Suprapubic skin (tissue), 4 donors: ENCODE measurements at regions not wholly inside any gene's neighbourhood (a gene's known extent, or its start where the extent isn't known, plus 50 kb on each side); places are given as distances from the start of the nearest gene placed in this dataset.

Experiments used
- DNase-seq, 2 donors: peaks; one replicate each; pipeline ENCODE4 v3.0.0-alpha.2; 2019; ENCODE audit warnings: low spot score in 2 of 2
- H3K27ac ChIP-seq: fragments of 200-600 bp; sonication (generic); one replicate; pipeline ENCODE4 v1.5.1; 2019
- H3K27me3 ChIP-seq: fragments of 200-600 bp; sonication (generic); one replicate; pipeline ENCODE4 v1.5.1; 2019
- H3K36me3 ChIP-seq: fragments of 200-600 bp; sonication (generic); one replicate; pipeline ENCODE4 v1.5.1; 2019
- H3K4me1 ChIP-seq: fragments of 200-600 bp; sonication (generic); one replicate; pipeline ENCODE4 v1.5.1; 2019
- H3K4me3 ChIP-seq: fragments of 200-600 bp; sonication (generic); one replicate; pipeline ENCODE4 v1.5.1; 2019; ENCODE audit warnings: mild to moderate bottlenecking
- H3K9me3 ChIP-seq: fragments of 200-600 bp; sonication (generic); one replicate; pipeline ENCODE4 v1.5.1; 2019
- CTCF ChIP-seq, 2 donors: fragments of 200-600 bp in 1 of 2; fragments of 450-650 bp in 1 of 2; sonication (generic) in 1 of 2; IDR thresholded peaks; one replicate each; pipeline ENCODE4 v1.5.1; 2016 to 2019; ENCODE audit warnings: antibody characterized with exemption in 2 of 2, mild to moderate bottlenecking in 1 of 2, moderate library complexity in 1 of 2
- EP300 ChIP-seq: sonication (generic); formaldehyde crosslinking; IDR thresholded peaks from one replicate; pipeline ENCODE4 v1.6.1; 2017; ENCODE audit warnings: antibody characterized with exemption
- POLR2A ChIP-seq, 2 donors: fragments of 450-650 bp; IDR thresholded peaks; one replicate each; pipeline ENCODE4 v1.6.1; 2017; ENCODE audit warnings: antibody characterized with exemption in 2 of 2, mild to moderate bottlenecking in 2 of 2, moderate library complexity in 2 of 2
- POLR2AphosphoS5 ChIP-seq, 3 donors: sonication (generic); formaldehyde crosslinking; IDR thresholded peaks; one replicate each; pipeline ENCODE4 v1.6.1; 2017; ENCODE audit warnings: antibody characterized with exemption in 3 of 3
- WGBS: methylation state at CpG from one replicate; pipeline ENCODE4 v1.1.5; 2018; 5-methylcytosine and 5-hydroxymethylcytosine counted together

GRCh38 chr12:67468549-67469245, 179.8 kb upstream of the DYRK2 start:
- peaks cover 9% of the 10 kb centered on the region for H3K4me1 ChIP-seq
- 63% methylated on average over 1 of the region's 2 CpGs for WGBS
- H3K36me3 ChIP-seq: no peaks in the 10 kb centered on the region
- H3K4me3 ChIP-seq: no peak overlapping the region
- no peaks in the 10 kb centered on the region for H3K9me3 ChIP-seq
- DNase-seq: no peak
- no peaks in the 10 kb centered on the region for H3K27me3 ChIP-seq
- no peak overlapping the region for H3K27ac ChIP-seq
- TF ChIP-seq EP300 (no peak), CTCF (IDR thresholded peaks at IDR 0.05) (no peak), POLR2AphosphoS5 (IDR thresholded peaks at IDR 0.05) (no peak), POLR2A (IDR thresholded peaks at IDR 0.05) (no peak)

GRCh38 chr12:67469666-67470065, 178.9 kb upstream of the DYRK2 start:
- TF ChIP-seq CTCF (IDR thresholded peaks at IDR 0.05) (no peak), POLR2AphosphoS5 (IDR thresholded peaks at IDR 0.05) (no peak), EP300 (no peak), POLR2A (IDR thresholded peaks at IDR 0.05) (no peak)
- no peak overlapping the region for H3K27ac ChIP-seq
- WGBS: 82% methylated on average over 2 of the region's 2 CpGs
- H3K36me3 ChIP-seq: no peaks in the 10 kb centered on the region
- DNase-seq: no peak
- no peaks in the 10 kb centered on the region for H3K27me3 ChIP-seq
- H3K4me3 ChIP-seq: no peak overlapping the region
- peaks cover 9% of the 10 kb centered on the region for H3K4me1 ChIP-seq
- no peaks in the 10 kb centered on the region for H3K9me3 ChIP-seq

GRCh38 chr12:67471810-67472209, 176.7 kb upstream of the DYRK2 start:
- 52% methylated on average over 2 of the region's 3 CpGs for WGBS
- Histone ChIP-seq H3K27ac (no peak overlapping the region), H3K36me3 (no peaks in the 10 kb centered on the region), H3K27me3 (no peaks in the 10 kb centered on the region), H3K4me3 (no peak overlapping the region), H3K9me3 (no peaks in the 10 kb centered on the region), H3K4me1 (peaks cover 9% of the 10 kb centered on the region)
- DNase-seq: no peak
- TF ChIP-seq POLR2A (IDR thresholded peaks at IDR 0.05): no peak
- no peak for TF ChIP-seq EP300
- TF ChIP-seq POLR2AphosphoS5 (IDR thresholded peaks at IDR 0.05): no peak

GRCh38 chr12:67472539-67472938, 176.0 kb upstream of the DYRK2 start:
- H3K9me3 ChIP-seq: no peaks in the 10 kb centered on the region
- no peaks in the 10 kb centered on the region for H3K36me3 ChIP-seq
- DNase-seq: no peak
- 18% methylated on average over 1 of the region's 1 CpG for WGBS
- H3K4me3 ChIP-seq: no peak overlapping the region
- H3K27ac ChIP-seq: no peak overlapping the region
- TF ChIP-seq EP300 (no peak), POLR2AphosphoS5 (IDR thresholded peaks at IDR 0.05) (no peak), POLR2A (IDR thresholded peaks at IDR 0.05) (no peak), CTCF (IDR thresholded peaks at IDR 0.05) (no peak)
- H3K27me3 ChIP-seq: no peaks in the 10 kb centered on the region
- H3K4me1 ChIP-seq: peaks cover 9% of the 10 kb centered on the region

- 81% methylated on average over 3 of the region's 3 CpGs for WGBS
- Histone ChIP-seq H3K36me3 (no peaks in the 10 kb centered on the region), H3K27me3 (no peaks in the 10 kb centered on the region), H3K9me3 (no peaks in the 10 kb centered on the region), H3K4me3 (no peak overlapping the region), H3K27ac (no peak overlapping the region), H3K4me1 (peaks cover 9% of the 10 kb centered on the region)
- TF ChIP-seq CTCF (IDR thresholded peaks at IDR 0.05) (no peak), EP300 (no peak), POLR2A (IDR thresholded peaks at IDR 0.05) (no peak), POLR2AphosphoS5 (IDR thresholded peaks at IDR 0.05) (no peak)
- no peak for DNase-seq
These were observed 173.5 kb upstream of the DYRK2 start for GRCh38 chr12:67474934-67475620.
